ENCODE measurements at regions not wholly inside any gene's neighbourhood (a gene's known extent, or its start where the extent isn't known, plus 50 kb on each side); places are given as distances from the start of the nearest gene placed in this dataset.

DNA sequence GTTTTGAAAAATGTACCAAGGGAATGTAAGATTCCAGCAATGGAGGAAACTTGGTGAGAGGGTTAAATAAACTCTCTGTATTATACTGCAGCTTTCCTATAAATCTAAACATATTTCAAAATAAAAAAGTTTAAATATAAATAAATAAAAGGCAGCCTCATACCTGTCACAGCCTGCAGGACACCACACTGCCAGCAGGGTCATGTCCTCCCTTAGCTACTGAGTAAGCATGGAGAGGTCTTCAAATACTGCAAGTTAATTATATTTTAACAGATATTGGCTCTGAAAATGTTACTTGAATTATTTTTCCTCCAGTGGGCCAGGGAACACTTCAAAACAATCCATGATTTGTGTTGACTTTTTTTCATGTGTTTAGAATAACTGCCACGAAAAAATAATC, 852.8 kb upstream of the PCDH7 start:
- Mint-ChIP-seq H3K27me3 (ENCODE audit: low read depth in 3 of 3) (peaks cover 0 to 2% (median 0%) of the 10 kb centered on the region in 3 donors), H3K4me1 (no peaks in the 10 kb centered on the region), H3K9me3 (peaks cover 7 to 57% (median 35%) of the 10 kb centered on the region in 6 donors), H3K27ac (no peak overlapping the region), H3K36me3 (peaks cover 0 to 3% (median 0%) of the 10 kb centered on the region in 3 donors), H3K4me3 (no peak overlapping the region)
- DNase-seq: no peak

DNA sequence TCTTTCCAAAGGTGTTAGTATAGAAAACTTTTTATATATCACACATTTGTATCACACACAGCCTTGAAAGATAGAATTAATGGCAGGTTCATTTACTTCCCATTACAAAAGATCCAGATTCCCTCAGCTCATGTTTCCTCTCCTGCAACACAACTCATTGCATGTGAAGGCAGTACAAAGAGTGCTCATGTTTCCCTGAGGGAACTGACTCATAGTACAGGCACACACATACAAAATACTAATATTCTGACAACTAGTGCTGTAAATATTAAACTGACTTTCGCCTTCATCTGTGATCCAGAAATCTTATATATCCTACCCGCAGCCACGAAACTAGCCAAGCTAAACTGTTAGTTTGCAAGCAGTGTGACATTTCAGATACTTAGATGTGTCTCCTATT, 819.8 kb upstream of the PCDH7 start:
- no peaks in the 10 kb centered on the region for H3K27me3 Mint-ChIP-seq (ENCODE audit: low read depth in 3 of 3)
- no peak overlapping the region for H3K4me3 Mint-ChIP-seq
- no peaks in the 10 kb centered on the region for H3K36me3 Mint-ChIP-seq
- no peak overlapping the region for H3K27ac Mint-ChIP-seq
- no peaks in the 10 kb centered on the region for H3K4me1 Mint-ChIP-seq
- no peak for DNase-seq
- peaks cover 3 to 32% (median 16%) of the 10 kb centered on the region in 6 donors for H3K9me3 Mint-ChIP-seq

DNA sequence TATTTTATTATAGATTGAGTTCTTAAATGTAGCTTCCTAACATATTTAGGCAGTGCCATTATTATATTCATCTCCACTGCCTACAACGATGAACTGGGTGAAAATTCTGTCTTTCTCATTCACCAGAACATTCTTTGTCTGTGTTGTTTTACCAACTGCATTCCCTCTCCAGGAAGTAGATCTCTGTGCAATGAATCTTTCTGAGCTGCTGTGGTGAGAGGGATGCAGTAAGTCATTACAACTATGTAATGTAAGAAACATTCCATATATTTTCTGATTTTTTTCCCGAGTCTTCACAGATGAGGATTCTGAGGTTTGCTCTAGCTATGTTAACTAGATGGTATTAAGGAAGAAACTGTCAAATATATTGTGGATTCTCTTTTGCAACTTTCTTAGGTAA, 811.9 kb upstream of the PCDH7 start:
- Mint-ChIP-seq H3K36me3 (no peaks in the 10 kb centered on the region), H3K27me3 (ENCODE audit: low read depth in 3 of 3) (no peaks in the 10 kb centered on the region), H3K27ac (no peak overlapping the region), H3K4me1 (no peaks in the 10 kb centered on the region), H3K9me3 (peaks cover 5 to 43% (median 35%) of the 10 kb centered on the region in 6 donors), H3K4me3 (no peak overlapping the region)
- no peak for DNase-seq

DNA sequence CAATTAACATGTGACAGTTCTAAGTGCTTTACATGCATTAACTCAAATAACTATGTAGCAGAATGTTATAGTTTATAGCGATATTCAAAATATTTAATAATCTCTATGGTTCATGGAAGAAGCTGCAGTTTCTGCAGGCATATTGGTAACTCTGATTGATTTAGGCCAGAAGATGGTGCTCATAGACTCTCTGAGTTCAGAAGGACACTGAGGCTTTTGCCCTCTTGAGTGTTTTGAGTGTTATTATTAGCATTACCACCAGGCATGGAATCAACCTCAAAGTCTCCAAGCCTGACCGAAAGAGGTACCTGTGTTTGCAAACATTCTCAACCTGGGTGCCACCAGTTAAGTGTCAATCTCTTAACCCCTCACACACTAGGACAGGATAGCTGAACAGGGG, 792.3 kb upstream of the PCDH7 start:
- peaks cover 0 to 3% (median 0%) of the 10 kb centered on the region in 3 donors for H3K36me3 Mint-ChIP-seq
- no peak overlapping the region for H3K4me3 Mint-ChIP-seq
- no peaks in the 10 kb centered on the region for H3K4me1 Mint-ChIP-seq
- peaks cover 0 to 2% (median 2%) of the 10 kb centered on the region in 3 donors for H3K27me3 Mint-ChIP-seq (ENCODE audit: low read depth in 3 of 3)
- no peak for DNase-seq
- H3K9me3 Mint-ChIP-seq: peaks cover 7 to 57% (median 28%) of the 10 kb centered on the region in 6 donors
- no peak overlapping the region for H3K27ac Mint-ChIP-seq

DNA sequence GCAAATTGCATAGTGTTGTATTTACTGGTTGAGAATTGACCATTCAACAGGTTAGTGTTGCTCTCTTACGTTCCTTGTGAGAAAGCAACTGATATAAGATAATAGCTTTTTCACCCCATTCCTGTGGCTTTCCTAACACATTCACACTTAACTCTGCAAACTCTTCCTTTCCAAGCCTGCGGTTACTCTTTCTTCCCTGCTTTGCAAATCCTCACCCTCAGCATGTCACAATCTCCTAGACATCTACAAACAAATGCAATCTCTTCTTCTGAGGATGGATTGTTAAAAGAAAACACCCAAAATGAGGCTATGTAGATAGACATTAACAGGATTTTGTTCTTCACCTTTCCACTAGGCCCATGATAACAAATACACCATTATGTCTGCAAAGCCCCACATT, 771.7 kb upstream of the PCDH7 start:
- no peak for DNase-seq
- Mint-ChIP-seq H3K27ac (no peak overlapping the region), H3K4me1 (no peaks in the 10 kb centered on the region), H3K4me3 (no peak overlapping the region), H3K9me3 (peaks cover 5 to 35% (median 15%) of the 10 kb centered on the region in 6 donors), H3K36me3 (no peaks in the 10 kb centered on the region), H3K27me3 (ENCODE audit: low read depth in 3 of 3) (no peaks in the 10 kb centered on the region)

DNA sequence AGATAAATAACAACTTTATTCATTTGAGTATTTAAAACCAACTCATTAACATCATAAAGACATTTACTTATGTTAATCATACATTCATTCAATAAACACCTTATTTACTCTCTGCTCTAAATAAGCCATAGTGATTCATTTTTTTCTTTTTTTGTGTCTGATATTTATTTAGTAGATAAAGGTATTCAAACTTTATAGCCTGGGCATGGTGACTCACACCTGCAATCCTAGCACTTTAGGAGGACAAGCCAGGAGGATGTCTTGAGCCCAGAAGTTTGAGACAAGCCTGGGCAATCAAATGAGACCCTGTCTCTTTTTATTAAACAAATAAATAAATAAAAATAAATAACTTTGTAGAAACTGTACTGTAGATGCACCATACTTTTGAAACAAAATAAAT, 771.3 kb upstream of the PCDH7 start:
- Mint-ChIP-seq H3K4me3 (no peak overlapping the region), H3K36me3 (no peaks in the 10 kb centered on the region), H3K27me3 (ENCODE audit: low read depth in 3 of 3) (no peaks in the 10 kb centered on the region), H3K9me3 (peaks cover 5 to 35% (median 18%) of the 10 kb centered on the region in 6 donors), H3K27ac (no peak overlapping the region), H3K4me1 (no peaks in the 10 kb centered on the region)
- DNase-seq: no peak

DNA sequence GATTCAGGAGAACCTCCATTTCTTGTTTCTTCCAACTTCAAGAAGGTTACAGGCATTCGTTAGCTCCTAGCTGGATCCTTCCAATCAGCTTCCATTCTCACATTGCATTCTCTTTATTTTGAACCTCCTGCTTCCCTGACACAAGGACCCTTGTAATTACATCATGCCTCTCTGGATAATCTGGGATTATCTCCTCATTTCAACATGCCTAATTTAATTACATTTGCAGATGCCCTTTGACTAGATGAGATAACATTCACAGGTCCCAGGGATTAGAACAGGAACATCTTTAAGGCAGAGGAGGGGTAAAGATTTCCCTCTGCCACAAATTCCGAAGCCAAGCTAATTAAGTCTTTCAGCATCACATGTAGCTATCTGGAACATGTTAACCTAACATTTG, 753.8 kb upstream of the PCDH7 start:
- Mint-ChIP-seq H3K36me3 (no peaks in the 10 kb centered on the region), H3K27me3 (ENCODE audit: low read depth in 3 of 3) (peaks cover 0 to 1% (median 0%) of the 10 kb centered on the region in 3 donors)

DNA sequence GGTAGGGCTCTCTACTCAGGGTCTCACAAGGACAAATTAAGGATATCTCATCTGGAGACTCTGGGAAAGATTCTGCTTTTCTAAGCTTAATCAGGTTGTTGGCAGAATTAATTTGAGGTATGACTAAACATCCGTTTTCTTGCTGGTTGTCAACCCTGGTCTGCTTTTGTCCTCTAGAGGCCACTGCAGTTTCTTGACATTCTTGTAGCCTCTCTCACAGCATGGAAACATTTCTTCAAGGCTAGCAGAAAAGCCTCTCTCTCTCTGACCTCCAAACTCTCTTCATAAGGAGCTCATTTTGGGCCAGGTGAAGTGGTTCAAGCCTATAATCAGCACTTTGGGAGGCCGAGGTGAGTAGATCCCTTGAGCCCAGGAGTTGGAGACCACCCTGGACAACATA, 749.5 kb upstream of the PCDH7 start:
- Mint-ChIP-seq H3K27me3 (ENCODE audit: low read depth in 3 of 3) (no peaks in the 10 kb centered on the region), H3K4me3 (no peak overlapping the region), H3K27ac (no peak overlapping the region), H3K36me3 (no peaks in the 10 kb centered on the region), H3K4me1 (no peaks in the 10 kb centered on the region), H3K9me3 (peaks cover 4 to 28% (median 6%) of the 10 kb centered on the region in 6 donors)
- no peak for DNase-seq

More for the DNA sequence above, 753.8 kb upstream of the PCDH7 start:
- DNase-seq: no peak
- Mint-ChIP-seq H3K9me3 (peaks cover 3 to 23% (median 8%) of the 10 kb centered on the region in 6 donors), H3K4me1 (no peaks in the 10 kb centered on the region), H3K4me3 (no peak overlapping the region), H3K27ac (no peak overlapping the region)

DNA sequence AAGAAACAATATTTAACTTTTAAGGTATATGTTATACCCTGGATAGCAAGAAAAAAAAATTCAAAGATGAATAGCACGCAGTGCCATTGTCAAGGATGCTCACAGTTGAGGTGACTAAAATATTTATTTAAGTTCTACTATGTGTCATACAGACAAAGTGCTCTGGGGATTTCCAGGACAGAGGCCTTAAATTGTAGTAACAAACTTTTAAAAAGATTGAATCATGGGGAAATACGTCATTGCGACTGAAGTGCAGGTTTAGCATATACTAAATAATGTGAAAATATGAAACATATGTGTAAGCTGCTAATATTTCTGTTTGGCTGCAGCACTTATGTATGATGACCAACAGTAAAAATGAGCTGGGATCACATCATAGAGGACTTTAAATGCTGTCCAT, 748.0 kb upstream of the PCDH7 start:
- no peak for DNase-seq

DNA sequence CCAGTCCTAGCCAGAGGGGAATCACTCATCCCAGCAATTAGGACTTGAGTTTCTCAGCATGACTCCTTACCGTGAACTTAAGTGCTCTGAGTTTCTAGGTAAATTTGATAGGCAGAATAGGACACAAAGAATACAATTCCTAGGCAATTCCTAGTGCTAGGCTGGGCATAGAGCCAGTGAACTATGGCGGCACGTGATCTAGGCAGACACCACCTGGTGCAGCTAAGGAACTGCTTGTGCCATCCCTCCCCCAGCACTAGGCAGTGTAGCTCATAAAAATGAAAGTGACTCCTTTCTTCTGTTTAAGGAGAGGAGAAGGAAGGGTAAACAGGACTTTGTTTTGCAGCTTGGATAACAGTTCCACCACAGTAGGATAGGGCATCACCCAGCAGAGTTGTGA, 736.3 kb upstream of the PCDH7 start:
- no peaks in the 10 kb centered on the region for H3K27me3 Mint-ChIP-seq (ENCODE audit: low read depth in 3 of 3)
- H3K9me3 Mint-ChIP-seq: peaks cover 8 to 47% (median 21%) of the 10 kb centered on the region in 6 donors
- no peaks in the 10 kb centered on the region for H3K4me1 Mint-ChIP-seq
- no peak overlapping the region for H3K4me3 Mint-ChIP-seq
- no peaks in the 10 kb centered on the region for H3K36me3 Mint-ChIP-seq
- no peak overlapping the region for H3K27ac Mint-ChIP-seq
- DNase-seq: no peak

More for the DNA sequence above, 748.0 kb upstream of the PCDH7 start:
- Mint-ChIP-seq H3K9me3 (peaks cover 4 to 40% (median 13%) of the 10 kb centered on the region in 6 donors), H3K27ac (no peak overlapping the region), H3K4me3 (no peak overlapping the region), H3K4me1 (no peaks in the 10 kb centered on the region), H3K36me3 (no peaks in the 10 kb centered on the region), H3K27me3 (ENCODE audit: low read depth in 3 of 3) (peaks cover 0 to 2% (median 0%) of the 10 kb centered on the region in 3 donors)

DNA sequence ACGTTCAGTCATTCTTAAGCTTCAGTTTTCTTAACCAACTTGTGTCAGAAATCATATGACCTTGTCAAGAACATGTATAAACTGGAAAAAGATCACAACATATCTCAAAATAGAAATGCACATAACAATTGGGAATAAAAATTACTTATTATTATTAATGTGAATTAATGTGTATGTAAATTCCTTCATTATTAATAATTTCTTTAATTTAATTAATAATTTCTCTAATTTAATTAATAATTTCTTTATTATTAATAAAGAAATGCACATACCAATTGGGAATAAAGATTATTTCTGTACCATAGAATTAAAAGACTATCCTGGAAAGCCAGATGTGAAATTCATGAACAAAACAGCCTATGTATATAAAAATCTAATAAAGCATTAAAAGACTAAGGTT, 718.5 kb upstream of the PCDH7 start:
- no peak for DNase-seq
- H3K27me3 Mint-ChIP-seq (ENCODE audit: low read depth in 3 of 3): no peaks in the 10 kb centered on the region
- H3K4me1 Mint-ChIP-seq: no peaks in the 10 kb centered on the region
- H3K36me3 Mint-ChIP-seq: no peaks in the 10 kb centered on the region
- H3K4me3 Mint-ChIP-seq: no peak overlapping the region
- H3K27ac Mint-ChIP-seq: no peak overlapping the region
- peaks cover 2 to 48% (median 23%) of the 10 kb centered on the region in 6 donors for H3K9me3 Mint-ChIP-seq

DNA sequence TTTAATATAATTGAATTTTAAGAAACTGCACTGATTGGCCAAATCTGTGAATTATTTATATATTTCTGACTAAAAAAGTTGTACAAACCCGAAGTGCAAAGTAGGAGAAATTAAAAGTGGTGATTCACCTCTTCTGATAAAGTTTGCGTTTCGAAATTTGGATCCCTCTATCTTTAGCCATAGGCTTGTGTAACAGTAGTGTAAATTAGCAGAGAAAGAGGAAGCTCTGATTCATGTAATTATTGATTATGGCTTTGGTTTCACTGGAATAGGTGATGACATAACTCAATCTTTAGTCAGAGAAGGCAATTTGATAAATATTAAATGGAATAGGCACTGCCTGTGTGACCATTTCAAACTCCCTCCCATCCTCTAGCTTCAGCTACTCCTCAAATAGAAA, 717.8 kb upstream of the PCDH7 start:
- Mint-ChIP-seq H3K4me1 (no peaks in the 10 kb centered on the region), H3K27ac (no peak overlapping the region), H3K36me3 (no peaks in the 10 kb centered on the region), H3K27me3 (ENCODE audit: low read depth in 3 of 3) (no peaks in the 10 kb centered on the region), H3K9me3 (peaks cover 3 to 49% (median 23%) of the 10 kb centered on the region in 6 donors), H3K4me3 (no peak overlapping the region)
- DNase-seq: no peak

DNA sequence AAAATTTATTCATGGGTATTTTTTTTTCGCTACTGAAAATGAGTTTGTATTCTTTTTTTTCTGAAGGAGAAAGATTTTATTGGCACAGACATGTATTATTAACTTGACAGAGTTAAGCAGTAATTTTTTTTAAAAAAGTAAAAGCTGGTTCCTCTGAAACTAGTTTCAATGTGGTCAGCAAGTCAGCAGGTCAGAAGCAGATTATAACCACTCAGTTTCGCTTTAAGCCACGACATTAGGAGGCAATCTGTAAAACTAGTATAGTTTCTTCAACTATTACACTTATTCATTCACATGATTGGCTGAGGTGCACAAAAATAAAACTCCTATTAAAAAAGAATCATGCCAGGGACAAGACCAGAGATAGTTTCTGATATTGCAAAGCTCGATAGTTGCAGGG, 714.2 kb upstream of the PCDH7 start:
- Mint-ChIP-seq H3K4me1 (no peaks in the 10 kb centered on the region), H3K27ac (no peak overlapping the region), H3K36me3 (no peaks in the 10 kb centered on the region), H3K4me3 (no peak overlapping the region), H3K27me3 (ENCODE audit: low read depth in 3 of 3) (peaks cover 0 to 1% (median 0%) of the 10 kb centered on the region in 3 donors), H3K9me3 (peaks cover 8 to 64% (median 20%) of the 10 kb centered on the region in 6 donors)
- no peak for DNase-seq

DNA sequence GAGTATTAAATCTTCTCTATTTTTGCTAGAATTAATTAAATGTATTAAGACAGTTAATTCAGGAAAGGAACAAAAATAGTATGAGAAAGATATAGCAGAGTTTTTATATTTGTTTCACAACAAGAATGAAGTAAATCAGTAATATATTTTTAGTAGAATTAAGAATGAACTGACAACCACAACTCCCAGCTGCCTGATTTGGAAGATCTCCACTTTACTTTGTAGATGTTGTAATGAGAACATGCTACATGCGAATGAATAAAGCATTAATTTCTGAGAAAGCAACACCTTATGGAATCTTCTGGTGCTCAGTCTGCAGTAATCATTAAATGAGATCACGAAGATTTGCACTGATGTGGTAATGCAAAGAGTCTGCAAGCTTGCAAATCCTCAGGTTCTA, 695.6 kb upstream of the PCDH7 start:
- Mint-ChIP-seq H3K27ac (no peak overlapping the region), H3K27me3 (ENCODE audit: low read depth in 3 of 3) (peaks cover 0 to 2% (median 0%) of the 10 kb centered on the region in 3 donors), H3K36me3 (no peaks in the 10 kb centered on the region), H3K4me1 (no peaks in the 10 kb centered on the region), H3K4me3 (no peak overlapping the region), H3K9me3 (peaks cover 5 to 41% (median 26%) of the 10 kb centered on the region in 6 donors)
- DNase-seq: no peak

DNA sequence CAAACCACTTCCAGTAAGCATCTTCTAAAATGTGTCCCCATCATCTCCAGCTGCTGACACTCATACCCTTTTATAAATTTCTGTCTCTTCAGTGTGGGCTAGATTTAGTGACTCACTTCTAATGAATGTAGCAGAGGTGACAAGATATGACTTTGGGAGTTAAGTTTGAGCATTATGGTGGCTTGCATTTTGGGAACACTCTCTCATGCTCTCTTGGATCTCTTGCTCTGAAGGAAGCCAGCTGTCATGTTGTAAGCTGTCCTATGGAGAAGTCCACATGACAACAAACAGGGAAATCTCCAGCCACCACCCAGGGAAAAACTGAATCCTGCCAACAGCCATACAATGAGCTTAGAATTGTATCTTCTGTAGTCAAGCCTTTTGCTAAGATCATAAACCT, 691.3 kb upstream of the PCDH7 start:
- H3K9me3 Mint-ChIP-seq: peaks cover 9 to 47% (median 21%) of the 10 kb centered on the region in 6 donors
- H3K27me3 Mint-ChIP-seq (ENCODE audit: low read depth in 3 of 3): no peaks in the 10 kb centered on the region
- H3K4me1 Mint-ChIP-seq: no peaks in the 10 kb centered on the region
- H3K27ac Mint-ChIP-seq: no peak overlapping the region
- no peak for DNase-seq
- H3K36me3 Mint-ChIP-seq: peaks cover 0 to 4% (median 0%) of the 10 kb centered on the region in 3 donors
- H3K4me3 Mint-ChIP-seq: no peak overlapping the region

All from immature natural killer cell (primary cell).